Caco-2 (cell line): ENCODE measurements at regions not wholly inside any gene's neighbourhood (a gene's known extent, or its start where the extent isn't known, plus 50 kb on each side); places are given as distances from the start of the nearest gene placed in this dataset.

Source experiments
- BruUV-seq: library from RNA; stranded (reverse); fragments of 400-500 nt; replicated peaks from 2 replicates; lab custom pipeline; 2021; lab: Mats Ljungman, UMichigan
- CTCF ChIA-PET: fragments of 300-600 bp; sonication (Branson Sonifier 250); formaldehyde crosslinking; loops from one replicate; lab custom pipeline; 2022; ENCODE audit warnings: antibody characterized with exemption; lab: Charles Lee
- POLR2A ChIA-PET: fragments of 300-600 bp; sonication (Branson Sonifier 250); formaldehyde crosslinking; loops from one replicate; lab custom pipeline; 2022; ENCODE audit warnings: antibody characterized with exemption; lab: Charles Lee
- DNase-seq, 2 experiments: peaks; one replicate each; pipeline versions ENCODE4 v3.0.0 to v3.0.0-alpha.2; 2020 to 2022
- H3K27me3 ChIP-seq: replicated peaks from 2 replicates; pipeline ENCODE4 v1.6.0; 2011; ENCODE audit warnings: low read length; ENCODE audit not compliant: control insufficient read depth, insufficient read depth
- H3K36me3 ChIP-seq: 2 replicates; pipeline ENCODE4 v1.5.1; 2011; ENCODE audit warnings: low read length; ENCODE audit not compliant: control insufficient read depth, insufficient read depth
- H3K4me1 ChIP-seq: fragments of 250-450 bp; sonication (Bioruptor Pico); 2 replicates; pipeline ENCODE4 v1.5.1; 2020; ENCODE audit warnings: mild to moderate bottlenecking
- H3K4me3 ChIP-seq: 2 replicates; pipeline ENCODE4 v1.5.1; 2011; ENCODE audit warnings: low read depth, mild to moderate bottlenecking, control low read depth, low read length
- H3K9me3 ChIP-seq: fragments of 250-450 bp; sonication (Bioruptor Pico); 2 replicates; pipeline ENCODE4 v1.5.1; 2020; ENCODE audit warnings: mild to moderate bottlenecking, moderate library complexity
- H3K27ac Mint-ChIP-seq: one replicate; pipeline ENCODE4 v1.8.0; 2022; ENCODE audit warnings: mixed read lengths; ENCODE audit not compliant: unreplicated experiment
- H3K27me3 Mint-ChIP-seq: one replicate; pipeline ENCODE4 v1.8.0; 2022; ENCODE audit warnings: mixed read lengths; ENCODE audit not compliant: insufficient read depth, unreplicated experiment
- H3K36me3 Mint-ChIP-seq: one replicate; pipeline ENCODE4 v1.8.0; 2022; ENCODE audit warnings: mild to moderate bottlenecking, mixed read lengths; ENCODE audit not compliant: insufficient read depth, unreplicated experiment
- H3K4me1 Mint-ChIP-seq: one replicate; pipeline ENCODE4 v1.8.0; 2022; ENCODE audit warnings: low read depth, mixed read lengths; ENCODE audit not compliant: unreplicated experiment
- H3K4me3 Mint-ChIP-seq: one replicate; pipeline ENCODE4 v1.8.0; 2022; ENCODE audit warnings: mild to moderate bottlenecking, moderate library complexity, mixed read lengths; ENCODE audit not compliant: unreplicated experiment
- H3K9me3 Mint-ChIP-seq: one replicate; pipeline ENCODE4 v1.8.0; 2022; ENCODE audit warnings: mixed read lengths; ENCODE audit not compliant: unreplicated experiment
- intact Hi-C: fragments of 100-400 bp; cut with micrococcal nuclease; formaldehyde crosslinking; loops from one replicate; pipeline ENCODE4 v1.10.0; 2022; ENCODE audit not compliant: unreplicated experiment
- TF ChIP-seq, protein P1 (sequence below), 2 experiments: fragments of 200-600 bp in 1 of 2; IDR thresholded peaks; 1 replicate in 1 of 2; 2 replicates in 1 of 2; pipeline versions ENCODE4 v1.5.1 to v1.8.0; 2011 to 2022; ENCODE audit warnings: antibody characterized with exemption in 1 of 2, control low read depth in 1 of 2, inconsistent platforms in 1 of 2, low read depth in 1 of 2, low read length in 1 of 2, mild to moderate bottlenecking in 1 of 2, moderate library complexity in 1 of 2; ENCODE audit not compliant: insufficient read depth in 1 of 2, severe bottlenecking in 1 of 2, unreplicated experiment in 1 of 2

DNA sequence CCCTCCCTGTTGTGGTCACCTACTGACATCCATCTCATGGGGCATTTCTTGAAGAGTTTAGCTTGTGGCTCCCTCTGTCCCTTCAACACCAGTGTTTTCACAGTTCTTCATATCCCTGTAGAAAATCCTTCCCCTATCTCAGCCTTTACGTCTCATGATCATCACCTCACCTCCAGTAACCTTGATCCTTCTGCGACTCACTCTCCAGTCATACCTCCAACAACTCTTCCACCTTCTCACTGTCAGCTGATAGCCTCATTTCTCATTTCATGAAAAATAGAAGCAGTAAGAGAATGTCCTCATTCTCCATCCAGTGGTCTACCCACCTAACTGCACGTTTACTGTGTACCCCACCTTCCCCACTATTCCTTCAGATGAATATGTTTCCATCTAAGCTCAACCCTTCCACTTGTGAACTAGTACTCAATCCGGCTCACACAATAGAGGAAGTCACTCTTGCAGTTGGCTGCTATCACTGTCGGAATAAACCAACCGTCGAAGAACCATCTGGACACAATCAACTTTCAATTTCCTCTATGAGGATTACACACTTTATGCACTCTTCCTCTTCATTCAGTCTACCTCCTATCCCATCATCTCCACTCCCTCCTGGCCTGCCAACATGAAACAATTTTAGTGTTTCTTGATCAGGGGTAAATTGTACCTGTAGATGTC lies 256.0 kb downstream of the AHR start:
- H3K4me1 ChIP-seq, result peaks cover 17% of the 10 kb centered on the region
- intact Hi-C loops, result no loop called here
- TF ChIP-seq, protein P1, sequence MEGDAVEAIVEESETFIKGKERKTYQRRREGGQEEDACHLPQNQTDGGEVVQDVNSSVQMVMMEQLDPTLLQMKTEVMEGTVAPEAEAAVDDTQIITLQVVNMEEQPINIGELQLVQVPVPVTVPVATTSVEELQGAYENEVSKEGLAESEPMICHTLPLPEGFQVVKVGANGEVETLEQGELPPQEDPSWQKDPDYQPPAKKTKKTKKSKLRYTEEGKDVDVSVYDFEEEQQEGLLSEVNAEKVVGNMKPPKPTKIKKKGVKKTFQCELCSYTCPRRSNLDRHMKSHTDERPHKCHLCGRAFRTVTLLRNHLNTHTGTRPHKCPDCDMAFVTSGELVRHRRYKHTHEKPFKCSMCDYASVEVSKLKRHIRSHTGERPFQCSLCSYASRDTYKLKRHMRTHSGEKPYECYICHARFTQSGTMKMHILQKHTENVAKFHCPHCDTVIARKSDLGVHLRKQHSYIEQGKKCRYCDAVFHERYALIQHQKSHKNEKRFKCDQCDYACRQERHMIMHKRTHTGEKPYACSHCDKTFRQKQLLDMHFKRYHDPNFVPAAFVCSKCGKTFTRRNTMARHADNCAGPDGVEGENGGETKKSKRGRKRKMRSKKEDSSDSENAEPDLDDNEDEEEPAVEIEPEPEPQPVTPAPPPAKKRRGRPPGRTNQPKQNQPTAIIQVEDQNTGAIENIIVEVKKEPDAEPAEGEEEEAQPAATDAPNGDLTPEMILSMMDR (IDR thresholded peaks at IDR 0.05; ENCODE audit: insufficient read depth in 1 of 2, low read depth in 1 of 2, low read length in 1 of 2, severe bottlenecking in 1 of 2, unreplicated experiment in 1 of 2), result no peak
- peaks cover 28% of the 10 kb centered on the region for H3K9me3 Mint-ChIP-seq
- H3K4me3 ChIP-seq, result no peak overlapping the region
- no peaks in the 10 kb centered on the region for H3K27me3 ChIP-seq
- no peak overlapping the region for H3K27ac Mint-ChIP-seq
- ChIA-PET POLR2A (no interaction called here), CTCF (no interaction called here)
- H3K36me3 ChIP-seq, result no peaks in the 10 kb centered on the region; the same call in 1 of the 2 replicates
- H3K9me3 ChIP-seq, result no peaks in the 10 kb centered on the region
- no TSS peak for BruUV-seq
- peaks cover 12% of the 10 kb centered on the region for H3K4me1 Mint-ChIP-seq
- H3K27me3 Mint-ChIP-seq, result no peaks in the 10 kb centered on the region
- DNase-seq, result no peak
- H3K4me3 Mint-ChIP-seq, result no peak overlapping the region
- no peaks in the 10 kb centered on the region for H3K36me3 Mint-ChIP-seq

DNA sequence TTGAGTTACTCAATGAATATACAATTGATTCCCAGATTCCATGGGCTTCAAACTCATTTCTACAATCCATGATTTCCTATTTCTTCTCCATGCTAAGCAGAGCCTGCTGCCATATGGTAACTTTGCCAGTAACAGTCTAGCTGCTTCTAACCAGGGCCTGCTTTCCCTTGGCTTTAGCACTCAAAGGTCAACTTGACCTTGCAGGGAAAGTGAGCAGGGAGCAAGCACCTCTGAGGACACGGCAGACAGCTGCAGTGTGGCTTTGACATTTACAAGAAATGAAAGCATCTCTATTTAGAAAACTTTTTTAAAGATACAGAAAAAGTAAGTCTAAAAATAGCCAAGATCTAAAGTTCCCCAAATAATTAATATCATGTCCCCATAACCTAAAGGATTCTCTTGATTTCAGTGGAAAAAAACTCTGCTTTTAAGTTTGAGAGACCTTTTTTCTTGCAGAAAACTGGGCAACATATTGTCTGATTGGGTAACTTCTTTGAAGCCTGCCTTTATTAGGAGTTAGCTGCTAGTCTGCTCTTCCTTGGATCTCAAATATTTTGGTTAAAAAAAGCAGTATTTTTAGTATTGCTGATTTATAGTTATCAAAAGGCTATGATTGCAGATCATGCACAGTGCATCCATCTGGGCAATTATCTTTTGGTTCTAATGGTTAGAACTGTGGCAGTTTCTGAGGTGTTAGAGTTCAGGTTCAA lies 257.9 kb downstream of the AHR start:
- Histone ChIP-seq H3K27me3 (no peaks in the 10 kb centered on the region), H3K9me3 (no peaks in the 10 kb centered on the region), H3K36me3 (no peaks in the 10 kb centered on the region; the same call in 1 of the 2 replicates), H3K4me3 (no peak overlapping the region), H3K4me1 (peaks cover 23% of the 10 kb centered on the region)
- DNase-seq, result no peak
- Mint-ChIP-seq H3K4me1 (peaks cover 24% of the 10 kb centered on the region), H3K9me3 (peaks cover 19% of the 10 kb centered on the region), H3K27me3 (no peaks in the 10 kb centered on the region), H3K27ac (no peak overlapping the region), H3K36me3 (no peaks in the 10 kb centered on the region), H3K4me3 (no peak overlapping the region)
- ChIA-PET POLR2A (no interaction called here), CTCF (no interaction called here)
- BruUV-seq, result no TSS peak
- intact Hi-C loops, result no loop called here
- TF ChIP-seq, protein P1 (IDR thresholded peaks at IDR 0.05; ENCODE audit: insufficient read depth in 1 of 2, low read depth in 1 of 2, low read length in 1 of 2, severe bottlenecking in 1 of 2, unreplicated experiment in 1 of 2), result no peak

DNA sequence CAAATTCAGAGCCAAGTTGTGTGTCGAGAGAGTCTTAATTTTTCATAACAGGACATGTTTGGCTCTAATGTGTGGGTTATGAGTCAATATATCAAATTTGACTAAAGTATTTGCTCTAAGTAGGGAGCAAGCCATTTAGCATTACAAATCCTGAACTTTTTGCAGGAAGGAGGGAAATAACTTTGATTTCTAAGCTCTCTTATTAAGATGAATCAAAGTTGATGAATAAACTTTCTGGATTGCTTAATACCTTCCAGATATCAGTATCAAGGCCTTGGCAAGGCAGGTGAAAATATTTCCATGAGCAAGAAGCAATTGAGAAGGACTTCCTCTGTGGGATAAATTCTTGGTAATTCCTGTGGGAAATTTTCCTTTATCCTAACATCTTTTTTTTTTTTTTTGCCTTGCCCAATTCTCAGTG lies 258.8 kb downstream of the AHR start:
- POLR2A ChIA-PET, result no interaction called here
- intact Hi-C loops, result no loop called here
- CTCF ChIA-PET, result no interaction called here
- Histone ChIP-seq H3K36me3 (no peaks in the 10 kb centered on the region; the same call in 1 of the 2 replicates), H3K9me3 (no peaks in the 10 kb centered on the region), H3K4me1 (peaks cover 23% of the 10 kb centered on the region), H3K27me3 (no peaks in the 10 kb centered on the region), H3K4me3 (no peak overlapping the region)
- no peak for DNase-seq
- BruUV-seq, result no TSS peak
- H3K4me1 Mint-ChIP-seq, result peaks cover 24% of the 10 kb centered on the region
- H3K4me3 Mint-ChIP-seq, result no peak overlapping the region
- H3K27ac Mint-ChIP-seq, result no peak overlapping the region
- no peaks in the 10 kb centered on the region for H3K36me3 Mint-ChIP-seq
- H3K27me3 Mint-ChIP-seq, result no peaks in the 10 kb centered on the region
- H3K9me3 Mint-ChIP-seq, result peaks cover 19% of the 10 kb centered on the region
- TF ChIP-seq, protein P1 (IDR thresholded peaks at IDR 0.05; ENCODE audit: insufficient read depth in 1 of 2, low read depth in 1 of 2, low read length in 1 of 2, severe bottlenecking in 1 of 2, unreplicated experiment in 1 of 2), result no peak
